Activated CD8-positive, alpha-beta T cell treated with anti-CD3 and anti-CD28 coated beads, Interleukin-2, amount 10 ng/mL, durations not matched to agents 7 days and 5 days (primary cell): ENCODE measurements at regions not wholly inside any gene's neighbourhood (a gene's known extent, or its start where the extent isn't known, plus 50 kb on each side); places are given as distances from the start of the nearest gene placed in this dataset.

Source experiments
- ATAC-seq: fragments of 150-1000 bp; cut with Tn5 transposase; one replicate; pipeline ENCODE4 v1.10.0; 2021; ENCODE audit warnings: moderate library complexity
- CTCF ChIA-PET: fragments of 350-600 bp; sonication (Branson Sonifier 250); formaldehyde crosslinking; loops from one replicate; lab custom pipeline; 2021; ENCODE audit warnings: antibody characterized with exemption; lab: Charles Lee
- POLR2A ChIA-PET: fragments of 350-600 bp; sonication (Branson Sonifier 250); formaldehyde crosslinking; loops from one replicate; lab custom pipeline; 2021; ENCODE audit warnings: antibody characterized with exemption; lab: Charles Lee
- DNase-seq: peaks from one replicate; pipeline ENCODE4 v3.0.0-alpha.2; 2020
- H3K27ac Mint-ChIP-seq: one replicate; pipeline ENCODE4 v1.8.0; 2021; ENCODE audit warnings: mild to moderate bottlenecking, mixed read lengths
- H3K27me3 Mint-ChIP-seq: one replicate; pipeline ENCODE4 v1.8.0; 2021; ENCODE audit warnings: low read depth, mixed read lengths
- H3K36me3 Mint-ChIP-seq: one replicate; pipeline ENCODE4 v1.8.0; 2021; ENCODE audit warnings: low read depth, mixed read lengths
- H3K4me1 Mint-ChIP-seq: one replicate; pipeline ENCODE4 v1.8.0; 2021; ENCODE audit warnings: low read depth, mixed read lengths
- H3K4me3 Mint-ChIP-seq: one replicate; pipeline ENCODE4 v1.8.0; 2021; ENCODE audit warnings: mild to moderate bottlenecking, mixed read lengths
- H3K9me3 Mint-ChIP-seq: one replicate; pipeline ENCODE4 v1.8.0; 2022; ENCODE audit warnings: mixed read lengths; ENCODE audit not compliant: insufficient read depth

- ATAC-seq: no peak
- no peaks in the 10 kb centered on the region for H3K36me3 Mint-ChIP-seq
Observed at GRCh38 chr2:51559026-51559425, 527.1 kb upstream of the NRXN1 start.

GRCh38 chr2:51553476-51553875 lies 521.5 kb upstream of the NRXN1 start:
- Mint-ChIP-seq H3K36me3 (no peaks in the 10 kb centered on the region), H3K4me1 (no peaks in the 10 kb centered on the region), H3K27ac (no peak overlapping the region), H3K27me3 (no peaks in the 10 kb centered on the region), H3K9me3 (peaks cover 12% of the 10 kb centered on the region), H3K4me3 (no peak overlapping the region)
- DNase-seq (no peak), ATAC-seq (no peak)
- CTCF ChIA-PET: no interaction called here
- POLR2A ChIA-PET: no interaction called here

More at GRCh38 chr2:51559026-51559425, 527.1 kb upstream of the NRXN1 start:
- H3K4me3 Mint-ChIP-seq: no peak overlapping the region
- H3K9me3 Mint-ChIP-seq: peaks cover 13% of the 10 kb centered on the region
- no peaks in the 10 kb centered on the region for H3K27me3 Mint-ChIP-seq
- ChIA-PET POLR2A (no interaction called here), CTCF (no interaction called here)
- H3K27ac Mint-ChIP-seq: no peak overlapping the region
- no peak for DNase-seq
- no peaks in the 10 kb centered on the region for H3K4me1 Mint-ChIP-seq

GRCh38 chr2:51535763-51536162 lies 503.8 kb upstream of the NRXN1 start:
- no peaks in the 10 kb centered on the region for H3K36me3 Mint-ChIP-seq
- no peak for DNase-seq
- no peak overlapping the region for H3K27ac Mint-ChIP-seq
- no peaks in the 10 kb centered on the region for H3K27me3 Mint-ChIP-seq
- H3K4me3 Mint-ChIP-seq: no peak overlapping the region
- H3K9me3 Mint-ChIP-seq: peaks cover 20% of the 10 kb centered on the region
- ChIA-PET CTCF (no interaction called here), POLR2A (no interaction called here)
- no peaks in the 10 kb centered on the region for H3K4me1 Mint-ChIP-seq
- no peak for ATAC-seq

GRCh38 chr2:51534166-51534565 lies 502.2 kb upstream of the NRXN1 start:
- Mint-ChIP-seq H3K27ac (no peak overlapping the region), H3K9me3 (peaks cover 20% of the 10 kb centered on the region), H3K36me3 (no peaks in the 10 kb centered on the region), H3K4me1 (no peaks in the 10 kb centered on the region), H3K4me3 (no peak overlapping the region), H3K27me3 (no peaks in the 10 kb centered on the region)
- DNase-seq (no peak), ATAC-seq (no peak)
- ChIA-PET CTCF (no interaction called here), POLR2A (no interaction called here)

GRCh38 chr2:51528156-51528555 lies 496.2 kb upstream of the NRXN1 start:
- POLR2A ChIA-PET: no interaction called here
- ATAC-seq (no peak), DNase-seq (no peak)
- no peak overlapping the region for H3K27ac Mint-ChIP-seq
- no peaks in the 10 kb centered on the region for H3K4me1 Mint-ChIP-seq
- CTCF ChIA-PET: no interaction called here
- no peak overlapping the region for H3K4me3 Mint-ChIP-seq
- no peaks in the 10 kb centered on the region for H3K36me3 Mint-ChIP-seq
- peaks cover 32% of the 10 kb centered on the region for H3K9me3 Mint-ChIP-seq
- no peaks in the 10 kb centered on the region for H3K27me3 Mint-ChIP-seq

GRCh38 chr2:51526766-51527165 lies 494.8 kb upstream of the NRXN1 start:
- Mint-ChIP-seq H3K9me3 (peaks cover 28% of the 10 kb centered on the region), H3K27me3 (no peaks in the 10 kb centered on the region), H3K27ac (no peak overlapping the region), H3K36me3 (no peaks in the 10 kb centered on the region), H3K4me1 (no peaks in the 10 kb centered on the region), H3K4me3 (no peak overlapping the region)
- DNase-seq (no peak), ATAC-seq (no peak)
- ChIA-PET POLR2A (no interaction called here), CTCF (no interaction called here)

GRCh38 chr2:51516667-51517066 lies 484.7 kb upstream of the NRXN1 start:
- POLR2A ChIA-PET: no interaction called here
- no peaks in the 10 kb centered on the region for H3K36me3 Mint-ChIP-seq
- CTCF ChIA-PET: no interaction called here
- H3K9me3 Mint-ChIP-seq: peaks cover 9% of the 10 kb centered on the region
- H3K4me3 Mint-ChIP-seq: no peak overlapping the region
- no peak overlapping the region for H3K27ac Mint-ChIP-seq
- ATAC-seq: no peak
- H3K4me1 Mint-ChIP-seq: no peaks in the 10 kb centered on the region
- DNase-seq: no peak
- H3K27me3 Mint-ChIP-seq: no peaks in the 10 kb centered on the region

- H3K36me3 Mint-ChIP-seq: no peaks in the 10 kb centered on the region
- H3K27ac Mint-ChIP-seq: no peak overlapping the region
- no peaks in the 10 kb centered on the region for H3K27me3 Mint-ChIP-seq
- H3K4me1 Mint-ChIP-seq: no peaks in the 10 kb centered on the region
- DNase-seq (no peak), ATAC-seq (no peak)
- no peak overlapping the region for H3K4me3 Mint-ChIP-seq
- peaks cover 18% of the 10 kb centered on the region for H3K9me3 Mint-ChIP-seq
- POLR2A ChIA-PET: no interaction called here
- CTCF ChIA-PET: no interaction called here
Observed at GRCh38 chr2:51511002-51511401, 479.1 kb upstream of the NRXN1 start.

GRCh38 chr2:51510303-51510702 lies 478.4 kb upstream of the NRXN1 start:
- Mint-ChIP-seq H3K36me3 (no peaks in the 10 kb centered on the region), H3K9me3 (peaks cover 25% of the 10 kb centered on the region), H3K4me1 (no peaks in the 10 kb centered on the region), H3K4me3 (no peak overlapping the region), H3K27me3 (no peaks in the 10 kb centered on the region), H3K27ac (no peak overlapping the region)
- ChIA-PET POLR2A (no interaction called here), CTCF (no interaction called here)
- ATAC-seq: no peak
- DNase-seq: no peak

GRCh38 chr2:51505533-51505932 lies 473.6 kb upstream of the NRXN1 start:
- Mint-ChIP-seq H3K27me3 (no peaks in the 10 kb centered on the region), H3K27ac (no peak overlapping the region), H3K9me3 (peaks cover 23% of the 10 kb centered on the region), H3K4me3 (no peak overlapping the region), H3K4me1 (no peaks in the 10 kb centered on the region), H3K36me3 (no peaks in the 10 kb centered on the region)
- ATAC-seq: no peak
- ChIA-PET CTCF (no interaction called here), POLR2A (no interaction called here)
- DNase-seq: no peak

- Mint-ChIP-seq H3K4me3 (no peak overlapping the region), H3K27ac (no peak overlapping the region), H3K9me3 (peaks cover 13% of the 10 kb centered on the region), H3K36me3 (no peaks in the 10 kb centered on the region), H3K27me3 (no peaks in the 10 kb centered on the region), H3K4me1 (no peaks in the 10 kb centered on the region)
- CTCF ChIA-PET: no interaction called here
- ATAC-seq (no peak), DNase-seq (no peak)
- POLR2A ChIA-PET: no interaction called here
Observed at GRCh38 chr2:51490576-51491234, 458.8 kb upstream of the NRXN1 start.

- Mint-ChIP-seq H3K36me3 (no peaks in the 10 kb centered on the region), H3K4me1 (no peaks in the 10 kb centered on the region), H3K27ac (no peak overlapping the region), H3K9me3 (peaks cover 17% of the 10 kb centered on the region), H3K4me3 (no peak overlapping the region), H3K27me3 (no peaks in the 10 kb centered on the region)
- ChIA-PET POLR2A (no interaction called here), CTCF (no interaction called here)
- no peak for ATAC-seq
- no peak for DNase-seq
Observed at GRCh38 chr2:51484605-51485004, 452.7 kb upstream of the NRXN1 start.

GRCh38 chr2:51483720-51484119 lies 451.8 kb upstream of the NRXN1 start:
- Mint-ChIP-seq H3K27me3 (no peaks in the 10 kb centered on the region), H3K36me3 (no peaks in the 10 kb centered on the region), H3K27ac (no peak overlapping the region), H3K9me3 (peaks cover 17% of the 10 kb centered on the region), H3K4me1 (no peaks in the 10 kb centered on the region), H3K4me3 (no peak overlapping the region)
- ChIA-PET POLR2A (no interaction called here), CTCF (no interaction called here)
- no peak for ATAC-seq
- DNase-seq: no peak
